ENCODE measurements at regions not wholly inside any gene's neighbourhood (a gene's known extent, or its start where the extent isn't known, plus 50 kb on each side); places are given as distances from the start of the nearest gene placed in this dataset.

DNA sequence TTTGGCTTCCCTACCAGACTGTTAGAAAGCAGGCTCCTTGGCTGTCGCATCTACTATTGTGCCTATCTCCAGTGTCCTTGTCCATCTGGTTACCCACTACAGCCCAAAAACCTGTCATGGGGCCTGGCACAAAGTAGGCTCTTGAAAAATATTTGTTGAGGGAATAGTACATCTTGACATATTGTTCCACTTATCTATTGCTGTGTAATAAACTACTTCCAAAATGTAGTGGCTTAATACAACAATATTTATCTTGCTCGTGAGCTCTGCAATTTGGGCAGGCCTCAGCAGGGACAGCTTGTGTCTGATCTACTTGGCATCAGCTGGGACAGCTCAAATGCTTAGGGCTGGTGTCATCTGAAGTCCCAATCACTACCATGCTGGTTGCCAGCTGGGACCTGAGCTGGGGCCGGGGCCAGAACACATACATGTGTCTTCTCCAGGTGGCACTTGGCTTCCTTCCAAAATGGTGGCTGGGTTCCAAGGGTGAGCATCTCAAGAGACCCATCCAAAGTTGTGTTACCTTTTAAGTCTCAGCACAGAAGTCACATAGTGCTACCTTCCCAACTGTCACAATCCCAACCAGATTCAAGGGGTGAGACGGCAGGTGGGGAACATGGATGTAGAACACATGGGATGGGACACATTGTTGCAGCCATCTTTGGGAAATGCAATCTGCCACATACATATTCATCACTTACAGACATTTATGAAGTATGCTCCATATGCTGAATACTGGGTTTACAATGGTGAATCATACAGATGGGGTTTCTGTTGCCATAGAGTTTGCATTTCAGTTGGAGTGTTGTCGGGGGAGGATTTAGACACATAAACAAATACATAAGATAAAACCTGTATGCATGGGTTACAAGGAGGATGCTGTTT is 134.2 kb downstream of the FOXI3 start:
- WGBS (ENCODE audit: insufficient coverage, insufficient replicate concordance, low lambda C conversion rate, missing lambda C conversion rate), result 44% methylated on average over 5 of the region's 5 CpGs
- TF ChIP-seq STAT1 (conservative IDR thresholded peaks at IDR 0.05), result no peak
- no peak for TF ChIP-seq POLR2AphosphoS5 (IDR thresholded peaks at IDR 0.05; ENCODE audit: low read length)
- TF ChIP-seq ZZZ3 (IDR thresholded peaks at IDR 0.05; ENCODE audit: control insufficient read depth, insufficient read length, low read depth), result no peak
- TF ChIP-seq PAX5 (IDR thresholded peaks at IDR 0.05; ENCODE audit: borderline replicate concordance, low read depth, low read length), result no peak
- TF ChIP-seq, protein P1, sequence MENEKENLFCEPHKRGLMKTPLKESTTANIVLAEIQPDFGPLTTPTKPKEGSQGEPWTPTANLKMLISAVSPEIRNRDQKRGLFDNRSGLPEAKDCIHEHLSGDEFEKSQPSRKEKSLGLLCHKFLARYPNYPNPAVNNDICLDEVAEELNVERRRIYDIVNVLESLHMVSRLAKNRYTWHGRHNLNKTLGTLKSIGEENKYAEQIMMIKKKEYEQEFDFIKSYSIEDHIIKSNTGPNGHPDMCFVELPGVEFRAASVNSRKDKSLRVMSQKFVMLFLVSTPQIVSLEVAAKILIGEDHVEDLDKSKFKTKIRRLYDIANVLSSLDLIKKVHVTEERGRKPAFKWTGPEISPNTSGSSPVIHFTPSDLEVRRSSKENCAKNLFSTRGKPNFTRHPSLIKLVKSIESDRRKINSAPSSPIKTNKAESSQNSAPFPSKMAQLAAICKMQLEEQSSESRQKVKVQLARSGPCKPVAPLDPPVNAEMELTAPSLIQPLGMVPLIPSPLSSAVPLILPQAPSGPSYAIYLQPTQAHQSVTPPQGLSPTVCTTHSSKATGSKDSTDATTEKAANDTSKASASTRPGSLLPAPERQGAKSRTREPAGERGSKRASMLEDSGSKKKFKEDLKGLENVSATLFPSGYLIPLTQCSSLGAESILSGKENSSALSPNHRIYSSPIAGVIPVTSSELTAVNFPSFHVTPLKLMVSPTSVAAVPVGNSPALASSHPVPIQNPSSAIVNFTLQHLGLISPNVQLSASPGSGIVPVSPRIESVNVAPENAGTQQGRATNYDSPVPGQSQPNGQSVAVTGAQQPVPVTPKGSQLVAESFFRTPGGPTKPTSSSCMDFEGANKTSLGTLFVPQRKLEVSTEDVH (IDR thresholded peaks at IDR 0.05; ENCODE audit: low read depth, partially characterized antibody), result no peak
- TF ChIP-seq BACH1 (IDR thresholded peaks at IDR 0.05; ENCODE audit: borderline replicate concordance), result no peak
- TF ChIP-seq WRNIP1 (IDR thresholded peaks at IDR 0.05; ENCODE audit: borderline replicate concordance, low read depth, low read length), result no peak
- TF ChIP-seq TBL1XR1 (IDR thresholded peaks at IDR 0.05; ENCODE audit: low read depth, low read length), result no peak
- TF ChIP-seq YY1 (IDR thresholded peaks at IDR 0.05; ENCODE audit: low read depth, low read length), result no peak
- TF ChIP-seq, protein P2, sequence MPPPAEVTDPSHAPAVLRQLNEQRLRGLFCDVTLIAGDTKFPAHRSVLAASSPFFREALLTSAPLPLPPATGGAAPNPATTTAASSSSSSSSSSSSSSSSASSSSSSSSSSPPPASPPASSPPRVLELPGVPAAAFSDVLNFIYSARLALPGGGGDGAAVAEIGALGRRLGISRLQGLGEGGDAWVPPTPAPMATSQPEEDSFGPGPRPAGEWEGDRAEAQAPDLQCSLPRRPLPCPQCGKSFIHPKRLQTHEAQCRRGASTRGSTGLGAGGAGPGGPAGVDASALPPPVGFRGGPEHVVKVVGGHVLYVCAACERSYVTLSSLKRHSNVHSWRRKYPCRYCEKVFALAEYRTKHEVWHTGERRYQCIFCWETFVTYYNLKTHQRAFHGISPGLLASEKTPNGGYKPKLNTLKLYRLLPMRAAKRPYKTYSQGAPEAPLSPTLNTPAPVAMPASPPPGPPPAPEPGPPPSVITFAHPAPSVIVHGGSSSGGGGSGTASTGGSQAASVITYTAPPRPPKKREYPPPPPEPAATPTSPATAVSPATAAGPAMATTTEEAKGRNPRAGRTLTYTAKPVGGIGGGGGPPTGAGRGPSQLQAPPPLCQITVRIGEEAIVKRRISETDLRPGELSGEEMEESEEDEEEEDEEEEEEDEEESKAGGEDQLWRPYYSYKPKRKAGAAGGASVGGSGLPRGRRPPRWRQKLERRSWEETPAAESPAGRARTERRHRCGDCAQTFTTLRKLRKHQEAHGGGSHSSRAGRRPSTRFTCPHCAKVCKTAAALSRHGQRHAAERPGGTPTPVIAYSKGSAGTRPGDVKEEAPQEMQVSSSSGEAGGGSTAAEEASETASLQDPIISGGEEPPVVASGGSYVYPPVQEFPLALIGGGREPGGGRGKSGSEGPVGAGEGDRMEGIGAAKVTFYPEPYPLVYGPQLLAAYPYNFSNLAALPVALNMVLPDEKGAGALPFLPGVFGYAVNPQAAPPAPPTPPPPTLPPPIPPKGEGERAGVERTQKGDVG (CRISPR knock-in tag; IDR thresholded peaks at IDR 0.05), result no peak
- TF ChIP-seq NR2C2 (IDR thresholded peaks at IDR 0.05; ENCODE audit: borderline replicate concordance, control insufficient read depth, insufficient read length, low read depth), result no peak
- no peak for TF ChIP-seq BRCA1 (IDR thresholded peaks at IDR 0.05; ENCODE audit: low read depth, low read length)
- TF ChIP-seq NFIC (IDR thresholded peaks at IDR 0.05; ENCODE audit: low read depth, low read length), result no peak
- TF ChIP-seq CBFB (IDR thresholded peaks at IDR 0.05; ENCODE audit: low read depth), result no peak
- TF ChIP-seq MYB (IDR thresholded peaks at IDR 0.05; ENCODE audit: borderline replicate concordance, low read depth, low read length), result no peak
- no peak for TF ChIP-seq MEF2A (IDR thresholded peaks at IDR 0.05; ENCODE audit: insufficient read depth, low read depth, low read length)
- no peak for TF ChIP-seq NR2C1 (IDR thresholded peaks at IDR 0.05)
- no peak for TF ChIP-seq IKZF2 (IDR thresholded peaks at IDR 0.05)
- TF ChIP-seq NFYA (IDR thresholded peaks at IDR 0.05; ENCODE audit: borderline replicate concordance, low read depth, low read length), result no peak

More for the DNA sequence above, 134.2 kb downstream of the FOXI3 start:
- SMC1A ChIA-PET (ENCODE audit: uncharacterized antibody, unreplicated experiment), result interaction anchor here (1.2 to 1.5 kb wide), 2 partner anchors 8 to 18 kb away, joined by 3 read pairs; no protein-coding TSS in a partner anchor
- DNase-seq (ENCODE audit: low read depth, low spot score) (no peak), ATAC-seq (no peak), FAIRE-seq (no peak)
- H3K27me3 ChIP-seq (replicated peaks in 1 of 2; ENCODE audit: control insufficient read depth in 2 of 2, insufficient read depth in 2 of 2, low read length in 1 of 2), result no peaks in the 10 kb centered on the region
- POLR2A ChIA-PET, result no interaction called here
- no peaks in the 10 kb centered on the region for H3K4me1 ChIP-seq (ENCODE audit: control insufficient read depth, insufficient read depth, low read length)
- H3K9me3 ChIP-seq (replicated peaks; ENCODE audit: control insufficient read depth, insufficient read depth, low read length), result no peaks in the 10 kb centered on the region
- H3K79me2 ChIP-seq (ENCODE audit: control insufficient read depth, insufficient read depth, low read length), result no peaks in the 10 kb centered on the region
- in situ Hi-C loops (cut with MboI) (no loop called here), intact Hi-C loops (cut with micrococcal nuclease; ENCODE audit: unreplicated experiment) (no loop called here)
- no peak overlapping the region for H2AFZ ChIP-seq (ENCODE audit: control insufficient read depth, low read depth, low read length)
- no peaks in the 10 kb centered on the region for H4K20me1 ChIP-seq (ENCODE audit: control insufficient read depth, insufficient read depth)
- H3K4me3 ChIP-seq, result no peak overlapping the region
- BruUV-seq (replicated peaks), result no TSS peak
- no peaks in the 10 kb centered on the region for H3K36me3 ChIP-seq (ENCODE audit: control insufficient read depth in 2 of 2, insufficient read depth in 2 of 2, low read length in 1 of 2)
- RAD21 ChIA-PET (ENCODE audit: unreplicated experiment), result no interaction called here
- no peak overlapping the region for H3K9ac ChIP-seq (ENCODE audit: control insufficient read depth, insufficient read depth, low read length)
- H3K4me2 ChIP-seq (ENCODE audit: control insufficient read depth, insufficient read depth), result no peak overlapping the region
- CTCF ChIA-PET, result no interaction called here
- H3K27ac ChIP-seq (ENCODE audit: control insufficient read depth, insufficient read depth), result no peak overlapping the region
